ENCODE measurements at regions not wholly inside any gene's neighbourhood (a gene's known extent, or its start where the extent isn't known, plus 50 kb on each side); places are given as distances from the start of the nearest gene placed in this dataset.

DNA sequence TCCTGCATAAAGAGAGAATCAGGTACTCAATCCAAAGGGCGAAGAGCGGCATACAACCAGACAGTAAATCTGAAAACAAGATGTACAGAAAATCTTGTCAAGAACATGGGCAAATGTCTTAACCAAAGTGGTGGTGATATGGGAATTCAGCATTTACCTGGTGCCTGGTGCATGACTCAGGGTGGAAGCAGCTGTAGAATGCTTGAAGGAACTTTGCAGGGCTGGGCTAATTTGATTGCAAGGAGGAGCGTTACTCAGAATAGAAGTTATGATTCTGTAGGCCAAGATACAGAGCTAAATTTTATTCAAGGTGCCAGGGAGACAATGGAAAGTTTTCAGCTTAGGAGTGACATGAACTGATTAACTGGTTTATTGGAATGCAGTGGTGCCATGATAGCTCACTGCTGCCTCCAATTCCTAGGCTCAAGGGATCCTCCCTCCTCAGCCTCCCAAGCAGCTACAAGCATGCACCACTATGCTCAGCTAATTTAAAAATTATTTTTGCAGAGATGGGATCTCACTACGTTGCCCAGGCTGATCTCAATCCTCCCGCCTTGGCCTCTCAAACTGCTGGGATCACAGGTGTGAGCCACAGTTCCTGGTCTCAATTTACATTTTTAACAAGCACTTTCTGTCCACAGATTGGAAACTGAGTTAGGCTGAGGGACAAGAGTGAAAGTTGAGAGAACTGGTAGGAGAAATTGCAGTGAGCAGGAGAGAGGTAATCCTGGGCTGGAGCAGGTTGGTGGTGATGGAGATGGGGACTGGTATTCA lies 91.5 kb upstream of the TBC1D5 start:
- TF ChIP-seq SUZ12 (IDR thresholded peaks at IDR 0.05; ENCODE audit: extremely low read depth, insufficient read depth, insufficient read length): no peak
- no peak for TF ChIP-seq ZNF274 (IDR thresholded peaks at IDR 0.05; ENCODE audit: low read depth, low read length)
- TF ChIP-seq YY1 (IDR thresholded peaks at IDR 0.05; ENCODE audit: insufficient read depth, insufficient read length): no peak
